ENCODE measurements at regions not wholly inside any gene's neighbourhood (a gene's known extent, or its start where the extent isn't known, plus 50 kb on each side); places are given as distances from the start of the nearest gene placed in this dataset.
A peak's percentile ranks its signal among the peaks of the same experiment; 100 is the strongest.
"Not testable (repeated sequence)": the region's sequence is repeated elsewhere in the genome, so short reads cannot be mapped to it uniquely, and the experiment has no call there.

- no peak for DNase-seq
Observed at GRCh38 chr9:78383130-78383529, 86.2 kb downstream of the PSAT1 start.

DNA sequence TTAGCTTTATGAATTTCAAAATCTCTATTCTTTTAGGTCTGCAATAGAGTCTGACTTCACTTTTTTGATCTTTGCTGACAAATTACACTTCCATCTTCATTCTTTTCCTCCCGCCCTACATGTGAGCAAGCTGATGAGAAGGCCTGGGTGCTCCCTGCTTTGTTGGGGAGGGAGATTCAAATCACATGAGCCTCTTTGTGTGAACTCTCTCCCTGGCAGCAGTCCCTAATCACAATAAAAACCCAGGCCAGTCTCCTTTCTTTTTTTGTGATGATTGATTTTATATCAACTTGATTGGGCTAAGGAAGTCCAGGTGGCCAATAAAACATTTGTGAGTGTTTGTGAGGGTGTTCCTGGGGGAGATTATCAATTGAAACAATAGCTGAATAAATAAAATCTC, 89.4 kb downstream of the PSAT1 start:
- no peak for DNase-seq

DNA sequence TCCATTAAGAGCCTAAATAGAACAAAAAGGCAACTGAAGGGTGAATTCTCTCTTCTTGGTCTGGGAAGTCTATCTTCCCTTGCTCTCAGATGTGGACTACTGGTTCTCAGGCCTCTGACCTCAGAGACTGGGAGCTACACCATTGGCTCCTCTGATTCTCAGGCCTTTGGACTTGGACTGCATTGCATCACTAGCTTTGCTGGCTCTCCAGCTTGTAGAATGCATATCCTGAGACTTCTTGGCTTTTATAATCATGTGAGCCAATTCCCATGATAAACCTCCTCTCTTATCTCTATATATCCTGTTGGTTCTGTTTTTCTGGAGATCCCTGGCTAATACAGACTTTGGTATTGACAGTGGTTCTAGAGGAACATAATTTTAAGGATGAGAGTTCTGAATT, 89.8 kb downstream of the PSAT1 start:
- DNase-seq, result no peak

DNA sequence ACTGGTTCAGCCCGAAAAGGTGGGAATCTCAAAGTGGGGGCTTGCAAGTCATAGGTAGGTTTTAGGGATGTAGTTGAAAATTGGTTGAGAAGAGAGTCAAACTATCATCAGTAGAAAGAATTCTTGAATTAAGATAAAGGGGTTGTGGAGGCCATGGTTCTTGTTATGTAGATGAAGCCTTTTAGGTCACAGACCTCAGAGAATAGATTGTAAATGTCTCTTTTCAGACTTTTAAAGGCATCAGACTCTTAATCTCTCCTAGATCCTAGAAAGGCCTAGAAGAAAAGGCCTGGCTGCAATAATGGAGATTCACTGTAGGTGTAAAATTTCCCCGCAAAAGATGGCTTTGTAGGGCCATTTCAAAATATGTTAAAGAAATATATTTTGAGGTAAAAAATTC, 96.4 kb downstream of the PSAT1 start:
- no peak for DNase-seq

DNA sequence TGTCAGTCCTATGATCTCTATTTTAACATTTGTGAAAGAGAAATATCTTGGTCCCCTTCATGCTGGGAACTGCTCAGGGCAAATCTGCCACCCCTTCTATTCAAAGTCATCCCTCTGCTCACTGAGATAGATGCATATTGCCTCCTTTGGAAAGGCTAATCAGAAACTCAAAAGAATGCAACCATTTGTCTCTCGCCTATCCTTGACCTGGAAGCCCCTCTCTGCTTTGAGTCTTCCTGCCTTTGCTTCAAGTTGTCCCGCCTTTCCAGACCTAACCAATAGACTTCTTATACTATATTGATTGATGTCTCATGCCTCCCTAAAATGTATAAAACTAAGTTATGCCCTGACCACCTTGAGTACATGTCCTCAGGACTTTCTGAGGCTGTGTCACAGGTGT, 97.0 kb downstream of the PSAT1 start:
- no peak for DNase-seq

DNA sequence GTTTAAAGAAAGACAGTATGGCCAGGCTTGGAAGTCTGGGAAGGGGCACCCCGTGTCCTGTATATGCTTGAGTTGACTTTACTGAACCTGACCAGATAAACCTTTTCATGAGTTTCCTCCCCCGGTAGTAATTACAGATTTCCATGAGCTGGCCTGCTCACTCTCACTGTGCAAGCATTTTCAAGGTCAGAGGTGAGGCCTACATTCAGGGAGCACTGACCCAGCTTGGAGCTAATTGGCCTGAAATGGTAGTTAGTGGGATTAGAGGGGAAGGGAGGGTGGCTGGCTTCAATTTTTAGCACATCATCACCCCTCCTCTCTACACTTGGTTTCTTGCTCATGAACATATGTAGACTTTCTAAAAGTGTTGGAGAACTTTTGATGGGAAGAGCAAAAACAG, 99.2 kb downstream of the PSAT1 start:
- DNase-seq, result no peak

DNA sequence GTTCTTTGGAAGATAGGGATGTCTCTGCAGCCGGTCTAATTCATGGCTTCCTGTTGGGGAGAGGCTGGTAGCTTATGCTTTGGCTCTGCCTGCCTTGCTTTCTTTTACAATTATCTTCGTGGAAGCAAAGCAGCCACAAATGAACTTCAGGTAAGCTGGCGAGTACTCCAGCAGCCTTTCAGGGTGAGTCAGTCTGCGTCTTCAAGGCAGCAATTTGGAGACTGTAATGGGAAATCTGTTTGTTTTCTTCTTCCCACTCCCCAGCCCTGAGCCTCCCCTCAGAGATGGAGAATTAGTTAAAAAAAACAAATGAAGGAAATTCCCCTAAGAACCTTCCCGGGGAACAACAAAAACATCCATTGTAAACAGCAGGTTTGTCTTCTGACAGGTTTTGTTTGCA, 100.1 kb downstream of the PSAT1 start:
- peak; percentile 66 for DNase-seq

GRCh38 chr9:78397454-78397853, 100.5 kb downstream of the PSAT1 start:
- peak; percentile 86 for DNase-seq

DNA sequence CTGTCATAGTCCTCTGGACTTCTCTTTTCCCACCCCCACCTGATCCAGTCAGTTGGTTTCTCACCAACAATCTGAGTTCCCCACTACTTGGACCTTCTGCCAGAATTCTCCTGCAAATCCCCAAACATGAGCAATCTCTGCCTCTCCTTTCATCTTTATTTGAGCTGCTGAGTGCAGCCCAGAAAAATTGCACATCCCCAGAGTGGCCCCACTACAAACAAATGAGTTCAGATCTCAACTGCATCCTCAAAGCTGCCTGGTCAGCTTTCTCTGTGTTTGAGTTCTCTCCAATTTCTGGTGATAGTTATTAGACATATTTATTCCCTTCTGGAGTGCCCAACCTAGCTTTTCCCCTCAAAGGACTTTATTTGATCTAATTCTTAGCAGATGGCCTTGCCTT, 102.2 kb downstream of the PSAT1 start:
- DNase-seq, result no peak

DNA sequence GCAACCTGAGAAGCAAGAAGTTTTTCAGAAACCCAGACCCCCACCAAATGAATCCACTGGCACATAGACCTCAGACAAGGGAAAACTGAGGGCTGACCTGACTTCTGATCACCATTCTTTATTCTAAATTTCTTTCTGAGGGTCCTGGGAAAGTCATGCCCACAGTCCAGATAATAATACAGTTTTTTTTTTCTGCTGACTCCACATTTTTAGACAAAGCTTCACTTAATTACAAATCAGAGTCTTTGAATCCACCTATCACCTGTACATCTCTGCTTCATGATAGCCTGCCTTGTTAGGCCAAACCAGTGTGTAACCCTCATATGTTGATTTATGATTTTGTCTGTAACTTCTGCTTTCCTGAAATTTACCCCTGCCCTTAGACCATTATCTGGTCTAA, 103.6 kb downstream of the PSAT1 start:
- no peak for DNase-seq

GRCh38 chr9:78405461-78405860, 108.5 kb downstream of the PSAT1 start:
- DNase-seq, result no peak

DNA sequence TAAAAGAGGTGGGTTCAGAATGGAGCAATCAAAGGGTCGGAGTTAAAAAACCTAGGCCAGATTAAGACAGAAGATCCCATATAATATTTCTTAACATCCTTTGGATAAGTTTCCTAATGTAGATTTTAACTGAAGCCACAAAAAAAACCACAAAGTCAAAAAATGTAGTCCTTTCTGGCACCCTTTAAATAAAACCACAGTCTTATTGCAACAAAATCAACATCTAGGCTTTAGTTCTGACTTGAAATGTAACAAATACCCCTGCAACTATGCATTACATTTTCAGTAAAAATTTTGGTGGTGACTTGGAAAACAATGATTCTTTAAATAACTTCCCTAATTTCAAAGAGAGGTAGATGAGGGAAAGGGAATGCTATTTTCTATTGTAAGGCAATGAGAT, 109.2 kb downstream of the PSAT1 start:
- DNase-seq, result no peak

DNA sequence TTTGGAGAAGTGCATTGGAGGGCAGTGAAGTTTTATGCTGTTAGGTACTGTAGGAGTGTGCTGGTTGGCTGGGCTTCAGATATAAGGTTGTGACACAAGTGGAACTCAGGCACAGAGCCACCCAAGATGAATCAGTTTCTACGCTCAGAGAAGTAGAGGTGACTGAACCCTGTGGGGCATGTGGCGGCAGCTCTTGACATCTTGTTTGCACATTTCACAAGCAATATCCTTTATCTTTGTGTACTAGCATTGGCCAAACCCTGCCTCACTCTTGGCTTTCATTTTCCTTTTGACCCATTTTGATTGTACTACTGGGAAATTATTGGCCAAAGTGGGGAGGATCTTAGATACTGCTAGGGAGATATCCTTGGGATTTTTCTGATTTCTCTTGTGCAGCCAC, 110.0 kb downstream of the PSAT1 start:
- DNase-seq, result no peak

DNA sequence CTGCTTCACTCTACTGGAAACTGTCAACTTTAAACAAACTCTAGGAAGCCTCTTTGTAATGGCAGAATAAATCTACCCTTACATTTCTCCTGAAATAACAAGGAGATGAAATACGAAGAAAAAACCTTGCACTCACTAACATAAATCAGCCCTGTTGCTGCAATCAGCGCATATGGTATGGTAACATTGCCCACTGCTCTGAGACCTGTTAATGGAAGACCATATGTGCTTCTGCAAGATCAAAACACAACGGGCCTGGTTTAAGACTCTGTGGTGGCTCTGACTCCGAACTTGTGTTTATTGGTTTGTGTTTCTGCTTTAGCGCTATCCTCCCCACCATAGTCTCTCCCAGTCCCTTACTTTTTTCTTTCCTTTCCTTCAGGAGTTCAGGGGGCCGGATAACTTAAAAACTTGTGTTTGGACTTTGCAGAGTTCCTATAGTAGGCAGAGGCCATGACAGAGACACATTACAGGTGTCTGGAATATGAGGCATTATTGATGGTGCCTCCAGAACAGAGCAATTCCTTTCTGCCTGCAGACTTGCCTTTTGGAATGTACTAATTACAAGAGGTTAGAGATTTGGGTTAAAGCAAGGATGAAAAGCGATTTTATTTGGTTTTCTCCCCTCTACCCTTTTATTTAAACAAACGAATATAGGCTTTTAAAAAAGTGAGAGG, 110.8 kb downstream of the PSAT1 start:
- no peak for DNase-seq

DNA sequence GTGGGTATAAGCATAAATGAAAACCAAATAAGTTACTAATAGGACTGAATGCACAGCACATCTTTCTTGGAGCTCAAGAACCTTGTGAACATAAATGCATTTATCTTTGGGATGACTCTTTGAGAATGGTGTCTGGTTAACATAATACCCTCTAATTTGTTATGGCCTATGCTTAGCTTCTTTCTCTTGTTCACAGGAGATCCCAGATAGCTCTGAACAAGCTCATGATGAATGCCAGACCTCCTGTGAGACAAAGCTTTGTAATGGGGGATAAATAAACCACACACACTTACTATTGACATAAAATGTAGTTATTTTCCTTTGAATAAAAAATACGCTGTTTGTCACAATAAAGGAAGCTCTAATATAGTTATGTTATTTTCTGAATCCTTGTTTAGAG, 111.5 kb downstream of the PSAT1 start:
- DNase-seq, result no peak

- DNase-seq, result not testable (repeated sequence)
Observed at GRCh38 chr9:78409928-78410510, 113.1 kb downstream of the PSAT1 start.

DNA sequence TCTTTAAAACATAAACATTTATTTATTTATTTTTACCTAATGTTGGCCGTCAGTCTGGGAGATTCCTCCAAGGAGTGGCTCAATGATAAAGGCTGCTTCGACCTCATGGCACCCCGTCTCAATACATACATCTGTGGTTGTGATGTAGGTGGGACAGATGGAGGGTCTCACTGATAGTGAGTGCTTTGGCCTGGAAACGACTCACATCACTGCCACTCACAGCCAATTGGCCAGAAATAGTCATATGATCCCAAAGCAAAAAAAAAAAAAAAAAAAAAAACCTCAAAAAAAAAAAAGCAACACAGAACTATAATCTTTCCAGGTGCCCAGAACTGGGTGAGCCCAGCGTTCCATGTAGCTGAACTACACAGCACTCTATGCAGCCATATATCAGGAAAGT, 125.4 kb downstream of the PSAT1 start:
- no peak for DNase-seq

- no peak for DNase-seq
Observed at GRCh38 chr9:78424299-78424698, 127.4 kb downstream of the PSAT1 start.

DNA sequence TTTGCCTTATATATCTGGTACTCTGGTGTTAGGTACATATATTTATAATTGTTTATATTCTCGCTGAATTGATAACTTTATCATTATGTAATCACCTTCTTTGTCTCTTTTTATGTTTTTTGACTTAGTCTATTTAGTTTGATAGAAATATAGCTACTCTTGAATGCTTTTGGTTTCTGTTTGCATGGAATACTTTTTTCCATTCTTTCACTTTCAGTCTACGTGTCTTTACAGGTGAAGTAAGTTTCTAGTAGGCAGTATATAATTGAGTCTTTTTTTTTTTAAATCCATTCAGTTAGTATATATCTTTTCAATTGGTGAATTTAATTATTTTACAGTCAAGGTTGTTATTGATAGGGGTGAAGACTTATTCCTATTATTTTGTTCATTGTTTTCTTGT, 131.7 kb downstream of the PSAT1 start:
- DNase-seq, result no peak

DNA sequence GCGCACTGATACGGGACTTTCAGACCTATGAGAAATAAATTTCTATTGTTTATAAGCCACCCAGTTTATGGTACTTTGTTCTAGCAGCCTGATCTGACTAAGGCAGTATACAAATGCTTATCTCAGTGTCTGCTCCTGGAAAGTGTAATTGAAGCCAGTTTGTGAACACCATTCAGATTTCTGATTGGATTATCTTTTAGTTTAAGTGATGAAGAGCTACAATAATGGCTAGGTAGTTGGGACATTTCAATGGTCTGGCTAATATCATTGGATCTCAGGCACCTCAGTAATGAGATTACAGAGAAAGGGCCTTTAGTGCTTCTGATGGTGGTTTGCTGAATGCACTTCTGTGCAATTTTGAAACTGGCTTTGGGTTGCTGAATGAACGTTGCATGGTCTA, 133.5 kb downstream of the PSAT1 start:
- no peak for DNase-seq

DNA sequence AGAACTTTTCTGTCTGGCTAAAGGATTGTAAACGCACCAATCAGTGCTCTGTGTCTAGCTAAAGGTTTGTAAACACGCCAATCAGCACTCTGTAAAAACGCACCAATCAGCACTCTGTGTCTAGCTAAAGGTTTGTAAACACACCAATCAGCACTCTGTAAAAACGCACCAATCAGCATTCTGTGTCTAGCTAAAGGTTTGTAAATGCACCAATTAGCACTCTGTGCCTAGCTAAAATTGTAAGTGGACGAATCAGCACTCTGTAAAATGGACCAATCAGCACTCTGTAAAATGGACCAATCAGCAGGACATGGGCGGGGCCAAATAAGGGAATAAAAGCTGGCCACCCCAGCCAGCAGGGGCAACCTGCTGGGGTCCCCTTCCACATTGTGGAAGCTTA, 134.1 kb downstream of the PSAT1 start:
- not testable (repeated sequence) for DNase-seq

DNA sequence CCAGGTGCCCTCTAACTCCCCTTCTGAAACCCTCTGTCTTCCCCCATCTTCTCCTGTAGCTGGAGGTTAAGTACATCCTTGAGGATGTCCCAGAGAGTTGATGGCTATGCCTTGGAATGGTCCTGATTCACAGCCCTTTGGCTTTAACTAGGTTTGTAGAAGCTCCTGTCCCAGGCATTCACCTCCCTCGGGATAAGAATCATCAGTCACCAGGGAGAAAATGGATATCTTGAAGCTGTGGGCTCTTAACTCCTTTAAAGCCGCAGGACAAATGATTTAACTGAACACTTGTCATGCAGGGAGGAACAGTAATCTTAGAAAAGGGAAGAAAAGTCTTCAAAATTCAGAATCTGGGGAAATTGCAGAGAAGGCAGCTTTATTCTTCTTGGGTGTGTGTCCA, 139.9 kb downstream of the PSAT1 start:
- no peak for DNase-seq

GRCh38 chr9:78437296-78437695, 140.4 kb downstream of the PSAT1 start:
- no peak for DNase-seq

GRCh38 chr9:78437806-78438205, 140.9 kb downstream of the PSAT1 start:
- no peak for DNase-seq

- no peak for DNase-seq
Observed at GRCh38 chr9:78438211-78438610, 141.3 kb downstream of the PSAT1 start.
